Mesendoderm (in vitro differentiated cells): ENCODE measurements at regions not wholly inside any gene's neighbourhood (a gene's known extent, or its start where the extent isn't known, plus 50 kb on each side); places are given as distances from the start of the nearest gene placed in this dataset.
"Not testable (repeated sequence)": the region's sequence is repeated elsewhere in the genome, so short reads cannot be mapped to it uniquely, and the experiment has no call there.

Source experiments
- DNase-seq: peaks from one replicate; pipeline ENCODE4 v3.0.0; 2013
- H2AK5ac ChIP-seq: 2 replicates; pipeline ENCODE4 v1.6.1; 2013; ENCODE audit warnings: low read length, inconsistent platforms
- H2BK120ac ChIP-seq: 2 replicates; pipeline ENCODE4 v1.6.1; 2013; ENCODE audit warnings: low read depth, mild to moderate bottlenecking, low read length, moderate library complexity, mixed read lengths
- H2BK15ac ChIP-seq: replicated peaks from 2 replicates; pipeline ENCODE4 v1.6.1; 2013; ENCODE audit warnings: low read depth, mild to moderate bottlenecking, moderate library complexity
- H2BK5ac ChIP-seq: 2 replicates; pipeline ENCODE4 v1.6.1; 2013; ENCODE audit warnings: low read length, inconsistent platforms
- H3K18ac ChIP-seq: 2 replicates; pipeline ENCODE4 v1.6.1; 2013; ENCODE audit warnings: mild to moderate bottlenecking, low read length, mixed read lengths
- H3K23ac ChIP-seq: one replicate; pipeline ENCODE4 v1.6.1; 2013; ENCODE audit warnings: low read length
- H3K27ac ChIP-seq: 2 replicates; pipeline ENCODE4 v1.5.1; 2013; ENCODE audit warnings: low read depth, mild to moderate bottlenecking, inconsistent platforms, low read length, moderate library complexity
- H3K27me3 ChIP-seq: 2 replicates; pipeline ENCODE4 v1.6.1; 2013; ENCODE audit warnings: low read length, control low read depth, mild to moderate bottlenecking, inconsistent platforms; ENCODE audit not compliant: insufficient read depth, poor library complexity
- H3K36me3 ChIP-seq: 2 replicates; pipeline ENCODE4 v1.6.1; 2013; ENCODE audit warnings: low read length, inconsistent platforms; ENCODE audit not compliant: control insufficient read depth, insufficient read depth
- H3K4ac ChIP-seq: one replicate; pipeline ENCODE4 v1.6.1; 2013; ENCODE audit warnings: low read depth, mild to moderate bottlenecking, low read length, moderate library complexity
- H3K4me1 ChIP-seq: 2 replicates; pipeline ENCODE4 v1.6.1; 2013; ENCODE audit warnings: low read depth, low read length, inconsistent platforms; ENCODE audit not compliant: control insufficient read depth
- H3K4me2 ChIP-seq: 2 replicates; pipeline ENCODE4 v1.6.1; 2013; ENCODE audit warnings: low read length
- H3K4me3 ChIP-seq: 2 replicates; pipeline ENCODE4 v1.5.1; 2013; ENCODE audit warnings: mild to moderate bottlenecking, low read length
- H3K56ac ChIP-seq: one replicate; pipeline ENCODE4 v1.6.1; 2013; ENCODE audit warnings: low read length
- H3K79me1 ChIP-seq: 2 replicates; pipeline ENCODE4 v1.6.1; 2013; ENCODE audit warnings: low read length, inconsistent platforms
- H3K79me2 ChIP-seq: 2 replicates; pipeline ENCODE4 v1.6.1; 2013; ENCODE audit warnings: mild to moderate bottlenecking, low read length; ENCODE audit not compliant: control insufficient read depth, insufficient read depth
- H3K9ac ChIP-seq: 2 replicates; pipeline ENCODE4 v1.6.1; 2013; ENCODE audit warnings: low read length, inconsistent platforms
- H4K5ac ChIP-seq: one replicate; pipeline ENCODE4 v1.6.1; 2013; ENCODE audit warnings: low read length
- H4K8ac ChIP-seq: one replicate; pipeline ENCODE4 v1.6.1; 2013; ENCODE audit warnings: low read depth, mild to moderate bottlenecking, control low read depth, low read length, moderate library complexity
- WGBS: extraction: QIAGEN DNeasy Blood & Tissue Kit; methylation state at CpG from one replicate; pipeline ENCODE4 v1.1.7; 2013; ENCODE audit warnings: low lambda C conversion rate, missing lambda C conversion rate; ENCODE audit not compliant: insufficient coverage; ENCODE audit errors: extremely low coverage; 5-methylcytosine and 5-hydroxymethylcytosine counted together

DNA sequence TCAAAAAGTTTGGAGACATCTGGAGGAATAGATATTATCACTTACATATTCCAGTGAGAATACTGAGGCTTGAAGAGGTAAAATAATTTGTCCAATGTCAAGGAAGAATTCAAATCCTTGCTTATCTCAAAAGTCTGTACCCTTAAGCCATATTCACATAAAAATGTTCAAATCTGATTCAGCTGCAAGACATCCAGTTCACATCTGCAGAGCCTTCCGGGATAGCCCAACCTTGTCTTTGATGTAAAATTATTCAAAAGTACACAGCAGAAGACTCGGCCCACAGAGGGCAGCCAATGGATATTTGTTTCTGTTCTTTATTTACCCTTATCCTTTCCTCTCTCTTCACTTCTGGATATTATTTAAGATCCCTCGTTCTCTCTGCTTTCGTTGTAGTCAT lies 1183.8 kb upstream of the WWC1 start:
- no peak for DNase-seq
- Histone ChIP-seq H3K4me2 (no peak overlapping the region), H2BK120ac (no peak overlapping the region), H3K79me1 (no peaks in the 10 kb centered on the region), H4K8ac (no peak overlapping the region), H3K27me3 (no peaks in the 10 kb centered on the region), H3K56ac (no peak overlapping the region), H3K79me2 (no peaks in the 10 kb centered on the region), H3K4me3 (no peak overlapping the region), H3K23ac (no peak overlapping the region), H2AK5ac (no peak overlapping the region), H3K18ac (no peak overlapping the region), H2BK15ac (no peak overlapping the region), H3K4ac (no peak overlapping the region), H2BK5ac (no peak overlapping the region), H3K4me1 (no peaks in the 10 kb centered on the region), H3K27ac (no peak overlapping the region), H3K9ac (no peak overlapping the region), H4K5ac (no peak overlapping the region), H3K36me3 (no peaks in the 10 kb centered on the region)
- WGBS: no CpG with 5 or more reads among the region's 4 CpGs

DNA sequence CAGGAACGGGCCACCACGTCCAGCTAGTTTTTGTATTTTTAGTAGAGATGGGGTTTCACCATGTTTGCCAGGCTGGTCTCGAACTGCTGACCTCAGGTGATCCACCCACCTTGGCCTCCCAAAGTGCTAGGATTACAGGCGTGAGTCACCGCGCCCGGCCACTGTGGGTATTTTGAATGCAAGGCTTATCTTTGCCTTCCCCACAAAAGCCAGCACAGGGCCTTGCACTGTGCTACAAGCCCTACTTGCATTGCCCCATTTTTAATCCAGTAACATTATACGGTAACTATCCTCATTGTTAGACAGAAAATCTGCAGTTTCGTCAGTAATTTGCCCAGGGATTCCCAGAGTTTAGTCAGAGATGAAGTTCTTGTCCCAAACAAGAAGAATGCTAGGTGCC lies 1183.2 kb upstream of the WWC1 start:
- H3K18ac ChIP-seq: not testable (repeated sequence)

DNA sequence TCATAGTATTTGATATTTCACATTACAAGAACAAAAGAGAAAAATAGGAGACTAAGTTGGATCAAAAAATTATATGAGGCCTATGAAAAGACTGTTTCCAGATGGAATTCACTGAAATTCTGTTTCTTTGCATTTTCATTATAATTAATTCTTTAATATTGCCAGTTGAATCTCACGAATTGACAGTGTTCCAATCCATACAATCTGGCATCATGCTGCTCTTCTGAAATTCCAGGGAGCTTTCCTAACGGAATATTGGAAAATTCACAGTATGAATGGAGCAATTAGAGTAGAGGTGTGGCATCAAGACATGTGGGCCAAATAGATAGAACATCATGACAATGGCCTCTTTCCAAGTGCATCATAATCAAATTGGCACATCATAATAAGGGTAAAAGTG lies 1178.9 kb upstream of the WWC1 start:
- Histone ChIP-seq H4K8ac (no peak overlapping the region), H3K56ac (no peak overlapping the region), H3K4me3 (no peak overlapping the region), H3K4me2 (no peak overlapping the region), H3K4ac (no peak overlapping the region), H3K27ac (no peak overlapping the region), H3K36me3 (no peaks in the 10 kb centered on the region), H3K79me1 (no peaks in the 10 kb centered on the region), H3K4me1 (no peaks in the 10 kb centered on the region), H3K18ac (no peak overlapping the region), H3K79me2 (no peaks in the 10 kb centered on the region), H2BK15ac (no peak overlapping the region), H3K23ac (no peak overlapping the region), H3K9ac (no peak overlapping the region), H4K5ac (no peak overlapping the region), H2BK5ac (no peak overlapping the region), H2AK5ac (no peak overlapping the region), H3K27me3 (no peaks in the 10 kb centered on the region), H2BK120ac (no peak overlapping the region)
- WGBS: no CpG with 5 or more reads among the region's 2 CpGs
- DNase-seq: no peak

More for the DNA sequence above, 1183.2 kb upstream of the WWC1 start:
- not testable (repeated sequence) for H3K4me2 ChIP-seq, H3K56ac ChIP-seq, H2BK5ac ChIP-seq, H3K79me2 ChIP-seq, H3K9ac ChIP-seq, H3K36me3 ChIP-seq, H3K23ac ChIP-seq, DNase-seq, H4K5ac ChIP-seq, H3K79me1 ChIP-seq, H4K8ac ChIP-seq, H2AK5ac ChIP-seq, H3K4me1 ChIP-seq, H3K4me3 ChIP-seq, H3K4ac ChIP-seq, H2BK15ac ChIP-seq, H3K27me3 ChIP-seq, H3K27ac ChIP-seq, H2BK120ac ChIP-seq
- no CpG with 5 or more reads among the region's 9 CpGs for WGBS

DNA sequence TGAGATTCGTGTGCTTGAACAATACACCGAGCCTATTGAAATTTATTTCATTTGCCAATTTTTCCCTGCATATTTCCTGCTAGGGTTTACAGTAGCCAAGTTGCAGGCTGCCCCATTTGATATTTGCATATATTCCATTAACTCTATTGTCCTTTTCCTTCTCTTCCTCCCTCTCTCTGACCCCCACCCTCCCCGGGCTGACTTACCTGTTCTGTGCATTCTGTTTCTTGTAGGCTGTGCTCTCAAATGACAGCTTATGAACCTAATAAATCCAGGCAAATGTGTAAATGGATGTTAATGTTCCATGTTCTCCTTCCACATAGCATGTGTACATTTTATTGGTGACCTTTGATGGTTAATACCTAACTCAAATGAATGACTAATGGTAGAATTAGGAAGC lies 1169.2 kb upstream of the WWC1 start:
- Histone ChIP-seq H3K23ac (no peak overlapping the region), H3K27me3 (no peaks in the 10 kb centered on the region), H3K4ac (no peak overlapping the region), H3K4me1 (no peaks in the 10 kb centered on the region), H4K5ac (no peak overlapping the region), H3K4me2 (no peak overlapping the region), H3K27ac (no peak overlapping the region), H2AK5ac (no peak overlapping the region), H3K36me3 (no peaks in the 10 kb centered on the region), H3K79me2 (no peaks in the 10 kb centered on the region), H3K56ac (no peak overlapping the region), H3K4me3 (no peak overlapping the region), H2BK5ac (no peak overlapping the region), H2BK120ac (no peak overlapping the region), H3K18ac (no peak overlapping the region), H3K9ac (no peak overlapping the region), H3K79me1 (no peaks in the 10 kb centered on the region), H4K8ac (no peak overlapping the region), H2BK15ac (no peak overlapping the region)
- no CpG with 5 or more reads among the region's 3 CpGs for whole genome bisulfite sequencing
- DNase-seq: no peak

DNA sequence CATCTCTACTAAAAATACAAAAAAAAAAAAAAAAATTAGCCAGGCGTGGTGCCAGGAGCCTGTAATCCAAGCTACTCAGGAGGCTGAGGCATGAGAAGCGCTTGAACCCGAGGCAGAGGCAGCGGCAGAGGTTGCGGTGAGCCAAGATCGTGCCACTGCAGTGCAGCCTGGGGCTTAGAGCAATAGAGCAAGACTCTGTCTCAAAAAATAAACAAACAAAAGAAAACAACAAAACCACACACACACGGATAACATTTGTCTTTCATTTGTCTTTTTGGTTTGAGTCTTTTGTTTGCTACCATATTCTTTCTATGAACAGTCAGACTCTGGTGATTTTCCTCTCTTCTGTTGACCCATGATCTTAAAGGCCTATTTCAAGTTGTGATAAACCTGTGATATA lies 1168.3 kb upstream of the WWC1 start:
- no peak overlapping the region for H3K23ac ChIP-seq
- H2BK15ac ChIP-seq: no peak overlapping the region
- H3K4ac ChIP-seq: no peak overlapping the region
- H2AK5ac ChIP-seq: no peak overlapping the region
- no peak overlapping the region for H4K8ac ChIP-seq
- H3K79me2 ChIP-seq: no peaks in the 10 kb centered on the region
- no peak overlapping the region for H3K27ac ChIP-seq
- H3K4me3 ChIP-seq: no peak overlapping the region
- no CpG with 5 or more reads among the region's 7 CpGs for WGBS
- H3K18ac ChIP-seq: no peak overlapping the region
- no peaks in the 10 kb centered on the region for H3K79me1 ChIP-seq
- H3K4me1 ChIP-seq: no peaks in the 10 kb centered on the region
- H2BK120ac ChIP-seq: no peak overlapping the region
- no peaks in the 10 kb centered on the region for H3K27me3 ChIP-seq
- no peak overlapping the region for H3K4me2 ChIP-seq
- no peak overlapping the region for H4K5ac ChIP-seq
- no peak for DNase-seq
- H3K9ac ChIP-seq: no peak overlapping the region
- no peak overlapping the region for H3K56ac ChIP-seq
- no peak overlapping the region for H2BK5ac ChIP-seq
- H3K36me3 ChIP-seq: no peaks in the 10 kb centered on the region

DNA sequence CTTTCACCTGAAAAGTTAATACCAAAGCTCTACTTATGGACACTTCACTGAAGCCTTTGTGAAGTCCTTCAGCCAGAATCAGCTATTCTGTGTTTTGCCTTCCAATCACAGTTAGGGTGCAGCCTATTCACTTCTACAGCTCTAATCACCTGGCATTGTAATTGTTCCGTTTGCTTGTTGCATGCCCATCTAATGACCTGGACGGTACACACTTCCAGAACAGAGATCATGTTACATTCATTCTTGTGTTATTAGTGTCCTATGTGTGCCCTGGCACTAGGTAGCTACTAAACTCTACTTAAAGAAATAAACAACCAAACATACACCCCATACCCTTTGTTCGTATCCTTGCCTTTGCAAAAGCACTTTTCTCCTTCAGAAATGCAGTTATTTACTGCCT lies 1162.9 kb upstream of the WWC1 start:
- Histone ChIP-seq H3K18ac (no peak overlapping the region), H3K56ac (no peak overlapping the region), H4K5ac (no peak overlapping the region), H2BK5ac (no peak overlapping the region), H3K79me1 (no peaks in the 10 kb centered on the region), H2AK5ac (no peak overlapping the region), H3K36me3 (no peaks in the 10 kb centered on the region), H3K79me2 (no peaks in the 10 kb centered on the region), H3K23ac (no peak overlapping the region), H3K4ac (no peak overlapping the region), H3K4me3 (no peak overlapping the region), H4K8ac (no peak overlapping the region), H3K27ac (no peak overlapping the region), H3K27me3 (no peaks in the 10 kb centered on the region), H3K4me2 (no peak overlapping the region), H2BK15ac (no peak overlapping the region), H3K4me1 (no peaks in the 10 kb centered on the region), H2BK120ac (no peak overlapping the region), H3K9ac (no peak overlapping the region)
- WGBS: no CpG with 5 or more reads among the region's 3 CpGs
- DNase-seq: no peak
